K562 (cell line): ENCODE measurements at regions not wholly inside any gene's neighbourhood (a gene's known extent, or its start where the extent isn't known, plus 50 kb on each side); places are given as distances from the start of the nearest gene placed in this dataset.

Experiments
- ATAC-seq: fragments of 200-7000 bp; cut with Tn5 transposase; 3 replicates; pipeline ENCODE4 v1.9.1; 2020; ENCODE audit warnings: moderate library complexity
- BruUV-seq: library from RNA; stranded (reverse); fragments of 400-500 nt; replicated peaks from 2 replicates; lab custom pipeline; 2021; lab: Mats Ljungman, UMichigan
- CTCF ChIA-PET: fragments of 300-600 bp; formaldehyde crosslinking; extraction: SDS; loops from one replicate; lab custom pipeline; 2021; ENCODE audit warnings: low intra/inter-chr PET ratio; lab: Yijun Ruan, JAX
- POLR2A ChIA-PET: fragments of 300-600, 350-650 bp; sonication (Branson Sonifier 250); formaldehyde crosslinking; extraction: SDS; loops from one replicate; lab custom pipeline; 2021; ENCODE audit warnings: antibody characterized with exemption, inconsistent platforms; lab: Yijun Ruan, JAX
- DNase-seq, 4 experiments: peaks; one replicate each; pipeline versions ENCODE4 v3.0.0 to v3.0.0-alpha.2; 2011 to 2018; ENCODE audit warnings: low spot score in 3 of 4, mixed read lengths in 3 of 4; ENCODE audit errors: extremely low read depth in 1 of 4
- FAIRE-seq: peaks from 2 replicates; lab custom pipeline; 2011; peaks lifted over from hg19 to GRCh38; lab: Jason Lieb, UNC
- H2AFZ ChIP-seq: 2 replicates; pipeline ENCODE4 v1.6.0; 2011; ENCODE audit warnings: low read depth, low read length, control low read depth, inconsistent platforms
- H3K27ac ChIP-seq: fragments of 200-600 bp; 3 replicates; pipeline ENCODE4 v1.8.0; 2011; ENCODE audit warnings: low read depth, mild to moderate bottlenecking, control low read depth, inconsistent platforms, low read length, moderate library complexity, mixed read lengths; ENCODE audit errors: extremely low read depth
- H3K27me3 ChIP-seq, 2 experiments: fragments of 300-600 bp in 1 of 2; 2 replicates in 1 of 2; 3 replicates in 1 of 2; pipeline versions ENCODE4 v1.6.0 to v1.8.0; 2011; ENCODE audit warnings: inconsistent platforms in 2 of 2, low read length in 2 of 2, mild to moderate bottlenecking in 1 of 2, mixed read lengths in 1 of 2, moderate library complexity in 1 of 2; ENCODE audit not compliant: control insufficient read depth in 2 of 2, insufficient read depth in 2 of 2
- H3K36me3 ChIP-seq: fragments of 300-600 bp; 3 replicates; pipeline ENCODE4 v1.8.0; 2011; ENCODE audit warnings: mild to moderate bottlenecking, low read length, inconsistent platforms; ENCODE audit not compliant: control insufficient read depth, insufficient read depth
- H3K4me1 ChIP-seq, 2 experiments: fragments of 200-600 bp in 1 of 2; replicated peaks in 1 of 2; 2 replicates in 1 of 2; 3 replicates in 1 of 2; pipeline versions ENCODE4 v1.5.1 to v1.8.0; 2011; ENCODE audit warnings: inconsistent platforms in 2 of 2, low read length in 2 of 2, mild to moderate bottlenecking in 1 of 2, mixed read lengths in 1 of 2, moderate library complexity in 1 of 2; ENCODE audit not compliant: control insufficient read depth in 2 of 2, insufficient read depth in 2 of 2
- H3K4me2 ChIP-seq: 2 replicates; pipeline ENCODE4 v1.6.1; 2011; ENCODE audit warnings: low read length, control low read depth, inconsistent platforms, mixed read lengths; ENCODE audit not compliant: insufficient read depth
- H3K4me3 ChIP-seq: fragments of 200-600 bp; sonication (generic), shearing (Covaris generic); 2 replicates; pipeline ENCODE4 v1.5.1; 2016; ENCODE audit warnings: control low read depth, inconsistent platforms
- H3K79me2 ChIP-seq: fragments of 200-600 bp; 3 replicates; pipeline ENCODE4 v1.8.0; 2011; ENCODE audit warnings: low read length, inconsistent platforms; ENCODE audit not compliant: control insufficient read depth, insufficient read depth
- H3K9ac ChIP-seq, 2 experiments: 2 replicates each; pipeline versions ENCODE4 v1.6.0 to v1.6.1; 2011; ENCODE audit warnings: low read depth in 2 of 2, low read length in 2 of 2, control low read depth in 1 of 2, inconsistent platforms in 1 of 2, mild to moderate bottlenecking in 1 of 2, mixed read lengths in 1 of 2; ENCODE audit not compliant: insufficient read depth in 1 of 2
- H3K9me1 ChIP-seq: one replicate; pipeline ENCODE4 v1.6.0; 2011; ENCODE audit warnings: inconsistent platforms, mild to moderate bottlenecking, low read length, moderate library complexity; ENCODE audit not compliant: control insufficient read depth, insufficient read depth
- H3K9me3 ChIP-seq: replicated peaks from 2 replicates; pipeline ENCODE4 v1.5.1; 2011; ENCODE audit warnings: low read depth, low read length, inconsistent platforms; ENCODE audit not compliant: control insufficient read depth, insufficient read depth
- H4K20me1 ChIP-seq: replicated peaks from 2 replicates; pipeline ENCODE4 v1.6.1; 2011; ENCODE audit warnings: low read length, inconsistent platforms, mixed read lengths; ENCODE audit not compliant: control insufficient read depth, insufficient read depth
- BCL6 ChIP-seq: fragments of 250-450 bp; sonication (Bioruptor Pico); IDR thresholded peaks from 2 replicates; pipeline ENCODE4 v1.4.0; 2020
- CEBPZ ChIP-seq: fragments of 150-350 bp; IDR thresholded peaks from 2 replicates; pipeline ENCODE4 v1.6.1; 2014; ENCODE audit warnings: low read depth, mild to moderate bottlenecking, low read length, borderline replicate concordance
- CREBBP ChIP-seq: IDR thresholded peaks from one replicate; pipeline ENCODE4 v1.6.1; 2012; ENCODE audit warnings: low read depth, mild to moderate bottlenecking, control low read depth, inconsistent platforms, low read length
- ELF2 ChIP-seq: fragments of 250-450 bp; sonication (Bioruptor Pico); IDR thresholded peaks from 2 replicates; pipeline ENCODE4 v1.5.0; 2021; ENCODE audit warnings: mild to moderate bottlenecking
- EZH2 ChIP-seq: IDR thresholded peaks from 2 replicates; pipeline ENCODE4 v1.6.1; 2012; ENCODE audit warnings: low read depth, mild to moderate bottlenecking, inconsistent platforms, low read length, borderline replicate concordance
- FOXA3 ChIP-seq, 2 experiments: fragments of 450-650 bp in 1 of 2; sonication (generic) in 1 of 2; formaldehyde crosslinking; IDR thresholded peaks in 1 of 2; conservative IDR thresholded peaks in 1 of 2; 2 replicates each; pipeline versions ENCODE4 v1.4.0 to v1.8.0; 2020 to 2022; ENCODE audit warnings: mild to moderate bottlenecking in 2 of 2, missing genetic modification reagents in 1 of 2
- HOXB6 ChIP-seq: fragments of 250-450 bp; sonication (Bioruptor Pico); IDR thresholded peaks from 2 replicates; pipeline ENCODE4 v1.5.1; 2022; ENCODE audit warnings: mild to moderate bottlenecking, borderline replicate concordance
- KLF13 ChIP-seq: fragments of 450-650 bp; IDR thresholded peaks from 2 replicates; pipeline ENCODE4 v1.6.1; 2016; ENCODE audit warnings: missing genetic modification characterization, low read depth, mild to moderate bottlenecking, missing compliant biosample characterization, moderate library complexity, borderline replicate concordance
- LEF1 ChIP-seq: fragments of 450-650 bp; IDR thresholded peaks from 2 replicates; pipeline ENCODE4 v1.6.1; 2016; ENCODE audit warnings: mild to moderate bottlenecking
- MBD2 ChIP-seq: sonication (generic); IDR thresholded peaks from 2 replicates; pipeline ENCODE4 v1.6.1; 2016; ENCODE audit warnings: low read depth, borderline replicate concordance
- PHF8 ChIP-seq: fragments of 200-600 bp; sonication (generic); IDR thresholded peaks from 2 replicates; pipeline ENCODE4 v1.6.1; 2012; ENCODE audit warnings: mixed run types, mild to moderate bottlenecking, inconsistent platforms, low read length, moderate library complexity, borderline replicate concordance
- RFX7 ChIP-seq: fragments of 250-450 bp; sonication (Bioruptor Pico); IDR thresholded peaks from 2 replicates; pipeline ENCODE4 v1.5.1; 2021; ENCODE audit warnings: mild to moderate bottlenecking
- SMARCA4 ChIP-seq: fragments of 450-650 bp; IDR thresholded peaks from 2 replicates; pipeline ENCODE4 v1.6.1; 2016
- ZBTB33 ChIP-seq: sonication (generic); formaldehyde crosslinking; IDR thresholded peaks from 2 replicates; pipeline ENCODE4 v1.8.1; 2023; ENCODE audit warnings: mild to moderate bottlenecking, missing genetic modification reagents
- ZC3H4 ChIP-seq: sonication (generic); formaldehyde crosslinking; IDR thresholded peaks from 2 replicates; pipeline ENCODE4 v1.9.0; 2021; ENCODE audit warnings: missing genetic modification reagents, borderline replicate concordance
- WGBS: fragments of 100-300 bp; shearing (Covaris generic); methylation state at CpG from one replicate; pipeline ENCODE4 v1.1.6; 2016; ENCODE audit warnings: low coverage, mixed read lengths; ENCODE audit not compliant: insufficient coverage; ENCODE audit errors: missing lambda C conversion rate; 5-methylcytosine and 5-hydroxymethylcytosine counted together
- in situ Hi-C: fragments of 300-500 bp; cut with MboI; formaldehyde crosslinking; loops from 4 replicates; pipeline ENCODE4 v1.15.0; 2018; ENCODE audit warnings: inconsistent platforms, mixed read lengths
- intact Hi-C: fragments of 100-400 bp; cut with micrococcal nuclease; formaldehyde crosslinking; loops from 2 replicates; pipeline ENCODE4 v1.14.2; 2022

- ATAC-seq (no peak), DNase-seq (no peak), FAIRE-seq (peak; percentile 29)
- ChIA-PET CTCF (no interaction called here), POLR2A (interaction anchor here (0.6 to 0.7 kb wide), 2 partner anchors 15 to 849 kb away, joined by 3 read pairs; no protein-coding TSS in a partner anchor)
- no peak overlapping the region for H3K27ac ChIP-seq
- no peaks in the 10 kb centered on the region for H4K20me1 ChIP-seq
- 0% methylated on average over 1 of the region's 1 CpG for WGBS
- H2AFZ ChIP-seq: no peak overlapping the region
- H3K9ac ChIP-seq: no peak overlapping the region
- H3K9me3 ChIP-seq: no peaks in the 10 kb centered on the region
- no TSS peak for BruUV-seq
- no peaks in the 10 kb centered on the region for H3K36me3 ChIP-seq
- H3K4me2 ChIP-seq: no peak overlapping the region
- in situ Hi-C loops: no loop called here
- no peak overlapping the region for H3K4me3 ChIP-seq
- H3K4me1 ChIP-seq: no peaks in the 10 kb centered on the region; a peak in 1 of 5 replicates
- no peaks in the 10 kb centered on the region for H3K79me2 ChIP-seq
- TF ChIP-seq PHF8 (no peak), MBD2 (no peak), EZH2 (no peak), ZC3H4 (CRISPR knock-in tag) (no peak), FOXA3 (CRISPR knock-in tag; conservative IDR thresholded peaks at IDR 0.05 in 1 of 2, IDR thresholded peaks at IDR 0.05 in 1 of 2) (no peak), BCL6 (no peak), SMARCA4 (no peak), RFX7 (CRISPR knock-in tag) (no peak), ZBTB33 (CRISPR knock-in tag) (no peak), CREBBP (no peak), HOXB6 (CRISPR knock-in tag) (no peak), CEBPZ (no peak), ELF2 (CRISPR knock-in tag) (no peak), LEF1 (no peak), KLF13 (no peak)
- intact Hi-C loops: no loop called here
- H3K9me1 ChIP-seq: no peaks in the 10 kb centered on the region
- H3K27me3 ChIP-seq: peaks cover 6 to 11% of the 10 kb centered on the region in 2 experiments; a peak in 4 of 5 replicates
These were observed 178.7 kb downstream of the KDR start for GRCh38 chr4:54946741-54947140.
